OCI-LY1 (cell line): ENCODE measurements at regions not wholly inside any gene's neighbourhood (a gene's known extent, or its start where the extent isn't known, plus 50 kb on each side); places are given as distances from the start of the nearest gene placed in this dataset.

ENCODE experiments used
- CTCF ChIP-seq: fragments of 200-600 bp; sonication (generic), shearing (Covaris generic); IDR thresholded peaks from 2 replicates; pipeline ENCODE4 v1.5.1; 2017; ENCODE audit warnings: mild to moderate bottlenecking, antibody characterized with exemption, low read length, moderate library complexity, mixed read lengths
- EZH2 ChIP-seq: fragments of 200-600 bp; sonication (generic), shearing (Covaris generic); IDR thresholded peaks from 2 replicates; pipeline ENCODE4 v1.8.0; 2017; ENCODE audit warnings: borderline replicate concordance, mixed run types, mild to moderate bottlenecking, antibody characterized with exemption, low read length, moderate library complexity, mixed read lengths

- TF ChIP-seq CTCF, result no peak
- TF ChIP-seq EZH2, result no peak
Observed at GRCh38 chr13:100983111-100983510, 308.5 kb upstream of the TMTC4 start.
